ENCODE measurements at regions not wholly inside any gene's neighbourhood (a gene's known extent, or its start where the extent isn't known, plus 50 kb on each side); places are given as distances from the start of the nearest gene placed in this dataset.

DNA sequence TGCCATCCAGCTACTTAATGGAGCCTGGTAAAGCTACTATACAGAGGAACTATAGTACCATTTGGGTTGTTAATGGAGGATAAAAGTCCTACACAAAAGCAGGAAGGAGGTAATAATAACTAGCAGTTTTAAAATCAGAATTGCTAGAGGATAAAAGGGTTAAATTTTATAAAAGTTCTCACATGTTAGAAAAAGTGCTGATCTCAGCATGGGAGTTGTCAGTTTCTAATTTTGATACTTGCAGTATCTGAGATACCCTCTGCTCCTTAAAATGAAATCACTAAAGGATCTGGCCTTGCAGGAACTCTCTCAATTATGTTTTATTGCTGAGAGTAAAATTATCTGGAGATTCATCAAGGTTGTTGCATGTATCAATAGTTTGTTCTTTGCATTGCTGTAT lies 272.2 kb upstream of the GYPC start:
- DNase-seq (ENCODE audit: low read depth): no peak
- no peak for TF ChIP-seq CTCF (IDR thresholded peaks at IDR 0.05; ENCODE audit: insufficient read depth, low read depth, low read length)
- no peak overlapping the region for H3K4me3 ChIP-seq (ENCODE audit: low read depth, low read length)

- no peak for DNase-seq (ENCODE audit: low read depth)
- TF ChIP-seq CTCF (IDR thresholded peaks at IDR 0.05; ENCODE audit: insufficient read depth, low read depth, low read length): no peak
- no peak overlapping the region for H3K4me3 ChIP-seq (ENCODE audit: low read depth, low read length)
Observed at GRCh38 chr2:126385441-126385840, 270.5 kb upstream of the GYPC start.

- TF ChIP-seq CTCF (IDR thresholded peaks at IDR 0.05; ENCODE audit: insufficient read depth, low read depth, low read length): no peak
- DNase-seq (ENCODE audit: low read depth): no peak
Observed at GRCh38 chr2:126385983-126386382, 270.0 kb upstream of the GYPC start.

DNA sequence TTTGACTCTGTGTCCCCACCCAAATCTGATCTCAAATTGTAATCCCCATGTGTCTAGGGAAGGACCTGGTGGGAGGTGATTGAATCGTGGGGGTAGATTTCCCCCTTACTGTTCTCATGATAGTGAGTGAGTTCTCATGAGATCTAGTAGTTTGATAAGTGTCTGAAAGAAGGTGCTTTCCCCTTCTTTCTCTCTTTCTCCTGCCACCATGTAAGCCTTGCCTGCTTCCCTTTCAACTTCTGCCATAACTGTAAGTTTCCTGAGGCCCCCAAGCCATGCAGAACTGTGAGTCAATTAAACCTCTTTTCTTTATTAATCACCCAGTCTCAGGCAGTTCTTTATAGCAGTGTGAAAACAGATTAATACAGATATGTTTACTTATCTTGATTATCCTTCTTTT lies 266.5 kb upstream of the GYPC start:
- no peak for TF ChIP-seq CTCF (IDR thresholded peaks at IDR 0.05; ENCODE audit: insufficient read depth, low read depth, low read length)
- H3K4me3 ChIP-seq (ENCODE audit: low read depth, low read length): no peak overlapping the region
- no peak for DNase-seq (ENCODE audit: low read depth)

More at GRCh38 chr2:126385983-126386382, 270.0 kb upstream of the GYPC start:
- H3K4me3 ChIP-seq (ENCODE audit: low read depth, low read length): no peak overlapping the region

GRCh38 chr2:126392889-126393288 lies 263.1 kb upstream of the GYPC start:
- no peak for DNase-seq (ENCODE audit: low read depth)
- no peak for TF ChIP-seq CTCF (IDR thresholded peaks at IDR 0.05; ENCODE audit: insufficient read depth, low read depth, low read length)
- H3K4me3 ChIP-seq (ENCODE audit: low read depth, low read length): no peak overlapping the region

GRCh38 chr2:126399001-126399400 lies 257.0 kb upstream of the GYPC start:
- no peak for DNase-seq (ENCODE audit: low read depth)
- TF ChIP-seq CTCF (IDR thresholded peaks at IDR 0.05; ENCODE audit: insufficient read depth, low read depth, low read length): no peak
- no peak overlapping the region for H3K4me3 ChIP-seq (ENCODE audit: low read depth, low read length)

DNA sequence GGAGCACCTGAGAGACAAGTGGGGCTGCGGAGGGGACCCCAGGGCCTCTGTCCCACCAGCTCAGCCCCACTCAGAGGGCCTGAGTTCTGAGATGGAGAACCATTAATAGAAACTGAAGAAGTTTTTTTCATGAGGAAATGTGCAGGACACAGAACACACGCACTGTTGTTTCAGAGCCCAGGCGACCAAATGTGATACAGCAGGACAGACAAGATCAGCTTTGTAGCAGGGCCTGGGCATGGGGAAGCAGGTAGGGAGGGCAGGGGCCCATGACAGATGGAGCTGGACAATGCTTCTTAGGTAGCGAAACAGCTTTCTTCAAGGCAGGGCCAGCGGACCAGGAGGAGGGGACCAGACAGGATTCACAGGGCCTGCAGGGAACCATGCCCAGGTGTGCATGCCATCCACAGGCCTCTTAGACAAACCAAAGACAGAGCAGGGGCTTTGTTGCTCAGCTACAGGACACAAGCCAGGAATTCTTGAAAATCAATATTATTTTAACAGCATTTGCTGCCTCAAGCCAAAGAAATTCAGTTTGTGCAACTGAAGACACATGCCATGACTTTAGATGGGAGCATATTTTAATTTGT lies 252.8 kb upstream of the GYPC start:
- TF ChIP-seq CTCF (IDR thresholded peaks at IDR 0.05; ENCODE audit: insufficient read depth, low read depth, low read length): no peak
- H3K4me3 ChIP-seq (ENCODE audit: low read depth, low read length): no peak overlapping the region
- no peak for DNase-seq (ENCODE audit: low read depth)
